ENCODE measurements at regions not wholly inside any gene's neighbourhood (a gene's known extent, or its start where the extent isn't known, plus 50 kb on each side); places are given as distances from the start of the nearest gene placed in this dataset.

DNA sequence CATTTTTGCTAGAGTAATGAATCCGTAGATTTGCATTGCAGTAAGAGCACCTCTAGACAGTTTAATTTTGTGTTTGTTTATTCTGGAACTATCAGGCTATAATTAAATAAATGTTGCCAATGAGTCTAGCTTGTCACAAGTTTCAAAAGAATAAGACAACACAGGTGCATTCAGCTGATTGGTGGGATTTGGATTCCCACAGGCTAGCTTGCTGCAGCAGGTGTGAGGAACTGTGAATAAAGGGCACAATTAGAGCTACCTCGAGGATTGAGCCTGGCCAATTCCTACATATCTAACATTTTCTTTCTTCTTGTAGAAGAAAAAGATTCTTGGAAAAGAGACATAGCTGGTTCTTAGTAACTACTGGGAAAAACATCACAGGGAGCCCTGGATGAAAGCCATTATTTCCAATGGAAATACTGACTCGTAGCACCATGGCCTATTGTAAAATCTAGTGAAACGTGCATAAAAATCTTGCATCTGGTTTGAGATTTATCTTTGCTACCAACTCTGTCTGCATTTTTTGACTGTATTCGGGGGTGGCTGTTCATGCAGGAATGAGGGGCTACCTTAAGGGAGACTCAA, 360.9 kb downstream of the FGF9 start:
- no peak overlapping the region for H3K27ac ChIP-seq

DNA sequence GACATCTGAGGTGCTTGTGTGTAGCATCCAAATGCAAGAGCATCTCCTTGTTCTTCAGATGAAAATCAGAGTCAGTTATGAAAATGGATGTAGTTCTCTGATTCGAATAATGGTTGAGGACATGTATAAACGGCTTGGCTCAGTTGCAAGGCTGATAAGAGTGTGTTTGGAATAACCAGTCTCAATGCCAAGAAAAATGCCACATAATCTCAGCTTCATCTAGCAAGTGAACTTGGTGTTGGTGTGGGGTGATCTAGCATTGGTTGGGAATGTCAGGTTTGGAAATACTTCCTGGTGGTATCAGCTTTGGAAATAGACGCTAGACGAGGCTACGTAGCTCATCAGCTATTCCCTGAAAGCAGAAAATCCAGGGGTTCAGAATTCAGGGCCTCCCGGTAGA, 362.0 kb downstream of the FGF9 start:
- H3K27ac ChIP-seq, result no peak overlapping the region
- no peak overlapping the region for H3K4me3 ChIP-seq

More for the DNA sequence above, 360.9 kb downstream of the FGF9 start:
- no peak overlapping the region for H3K4me3 ChIP-seq

DNA sequence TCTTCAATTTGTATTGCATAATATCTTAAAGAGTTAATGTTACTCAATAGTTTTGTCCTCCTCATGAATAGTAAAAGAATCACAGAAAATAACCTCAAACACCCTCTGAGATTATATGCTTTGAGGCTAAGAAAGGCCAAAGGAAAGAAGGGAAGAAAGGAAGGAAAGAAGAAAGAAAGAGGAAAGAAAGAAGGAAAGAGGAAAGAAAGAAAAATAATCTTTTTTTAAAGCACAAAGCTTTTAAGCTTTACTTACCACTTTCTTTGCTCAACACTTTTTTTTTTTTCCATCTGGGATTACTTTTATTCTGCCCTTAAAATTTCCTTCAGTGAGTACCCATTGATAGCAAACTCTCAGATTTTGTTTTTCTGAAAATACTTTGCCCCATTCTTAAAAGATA, 369.1 kb downstream of the FGF9 start:
- H3K27ac ChIP-seq, result no peak overlapping the region
- H3K4me3 ChIP-seq, result no peak overlapping the region

DNA sequence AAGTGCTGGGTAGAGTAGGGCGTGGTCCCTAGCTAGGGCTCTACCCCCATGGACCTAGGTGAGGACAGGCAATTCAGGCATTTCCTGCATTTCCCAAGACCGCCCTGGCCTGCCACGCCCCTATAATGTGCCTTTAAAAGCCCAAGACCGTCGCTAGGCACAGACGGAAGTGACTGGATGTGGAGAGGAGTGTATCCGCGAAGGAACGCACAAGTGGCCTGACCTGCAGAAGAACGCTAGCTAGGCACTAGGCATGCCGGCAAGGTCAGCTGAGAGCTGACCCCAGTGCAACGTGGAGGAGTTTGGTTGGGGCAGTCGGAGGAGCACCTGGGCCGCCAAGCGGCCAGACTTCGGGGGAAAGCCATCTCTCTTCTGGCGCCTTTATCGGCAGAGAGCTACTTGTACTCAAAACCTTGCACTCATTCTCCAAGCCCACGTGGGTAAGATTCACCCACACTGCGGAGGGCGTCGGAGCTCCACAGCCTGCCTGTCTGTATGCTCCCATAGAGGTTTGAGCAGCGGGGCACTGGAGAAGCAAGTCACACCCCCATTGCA, 370.0 kb downstream of the FGF9 start:
- Histone ChIP-seq H3K4me3 (no peak overlapping the region), H3K27ac (no peak overlapping the region)

DNA sequence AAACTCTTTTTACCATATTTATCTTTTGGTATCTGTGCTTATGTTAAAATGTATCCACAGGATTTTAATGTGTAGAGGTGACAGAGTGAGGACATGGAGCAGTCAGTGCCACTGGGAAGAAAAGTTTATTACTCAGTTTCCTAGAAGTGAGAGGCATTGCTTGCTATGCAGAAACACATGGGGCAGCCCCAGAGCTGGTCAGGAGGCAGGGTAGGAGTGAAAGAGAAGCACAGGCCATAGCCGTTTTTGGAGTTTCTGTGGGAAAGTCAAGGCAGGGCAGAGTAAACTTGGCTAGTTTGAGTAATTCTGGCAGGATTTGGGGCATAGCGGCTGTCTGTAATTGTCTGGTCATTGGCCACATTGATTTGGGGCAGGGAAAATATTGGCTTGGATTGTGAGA, 370.9 kb downstream of the FGF9 start:
- Histone ChIP-seq H3K27ac (no peak overlapping the region), H3K4me3 (no peak overlapping the region)

DNA sequence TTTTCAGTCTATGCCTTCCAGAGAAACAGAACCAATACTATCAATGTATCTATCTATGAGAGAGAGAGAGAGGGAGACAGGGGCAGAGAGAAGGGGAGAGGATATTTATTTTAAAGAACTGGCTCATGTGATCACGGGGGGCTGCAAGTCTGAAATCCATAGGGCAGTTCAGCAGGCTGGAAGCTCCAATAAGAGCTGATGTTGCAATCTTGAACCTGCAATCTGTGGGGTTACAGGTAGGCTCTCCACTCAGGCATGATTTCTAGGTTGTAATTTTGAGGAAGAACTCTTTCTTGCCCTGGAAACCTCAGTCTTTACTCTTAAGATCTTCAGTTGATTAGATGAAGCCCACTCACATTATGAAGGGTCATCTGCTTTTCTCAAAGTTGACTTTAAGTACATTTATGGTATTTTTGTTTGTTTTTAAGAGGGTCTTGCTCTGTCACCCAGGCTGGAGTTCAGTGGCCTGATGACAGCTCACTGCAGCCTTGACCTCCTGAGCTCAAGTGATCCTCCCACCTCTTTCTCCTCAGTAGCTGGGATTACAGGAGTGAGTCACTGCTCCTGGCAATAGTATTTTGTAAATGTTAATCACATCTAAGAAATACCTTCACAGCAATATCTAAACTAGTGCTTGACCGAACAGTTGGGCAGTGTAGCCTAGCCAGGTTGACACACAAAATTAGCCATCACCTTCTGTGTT, 376.4 kb downstream of the FGF9 start:
- H3K4me3 ChIP-seq, result no peak overlapping the region
- H3K27ac ChIP-seq, result no peak overlapping the region

DNA sequence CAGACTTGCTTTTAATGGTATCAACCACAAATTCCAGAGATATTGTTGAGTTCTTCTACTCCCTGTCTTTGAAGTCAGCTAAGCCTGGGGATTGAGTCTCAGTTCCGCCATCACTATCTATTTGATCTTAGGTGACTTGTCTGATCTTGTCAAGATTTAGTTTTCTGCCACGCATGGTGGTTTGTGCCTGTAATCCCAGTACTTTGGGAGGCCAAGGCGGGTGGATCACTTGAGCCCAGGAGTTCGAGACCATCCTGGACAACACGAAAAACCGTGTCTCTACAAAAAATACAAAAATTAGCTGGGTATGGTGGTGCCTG, 376.9 kb downstream of the FGF9 start:
- Histone ChIP-seq H3K27ac (no peak overlapping the region), H3K4me3 (no peak overlapping the region)

DNA sequence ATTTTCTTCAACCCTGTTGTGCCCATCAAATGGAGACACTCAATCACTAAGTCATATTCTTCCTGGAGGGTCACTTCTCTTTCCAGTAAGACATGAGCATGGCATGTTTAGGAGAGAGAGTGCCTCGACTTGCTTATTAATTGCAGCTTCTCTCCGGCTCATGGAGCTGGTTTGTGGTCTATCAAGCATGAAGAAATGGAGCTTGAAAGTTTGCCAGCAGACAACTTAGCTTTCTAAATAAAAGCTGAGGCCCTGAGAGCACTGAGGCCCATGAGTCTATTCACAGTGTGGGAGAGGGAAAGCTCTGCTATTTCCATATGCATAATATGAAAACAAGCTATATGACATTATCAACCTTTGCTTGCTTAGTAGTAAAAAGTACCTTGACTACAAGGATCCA, 378.5 kb downstream of the FGF9 start:
- H3K4me3 ChIP-seq, result no peak overlapping the region
- no peak overlapping the region for H3K27ac ChIP-seq

DNA sequence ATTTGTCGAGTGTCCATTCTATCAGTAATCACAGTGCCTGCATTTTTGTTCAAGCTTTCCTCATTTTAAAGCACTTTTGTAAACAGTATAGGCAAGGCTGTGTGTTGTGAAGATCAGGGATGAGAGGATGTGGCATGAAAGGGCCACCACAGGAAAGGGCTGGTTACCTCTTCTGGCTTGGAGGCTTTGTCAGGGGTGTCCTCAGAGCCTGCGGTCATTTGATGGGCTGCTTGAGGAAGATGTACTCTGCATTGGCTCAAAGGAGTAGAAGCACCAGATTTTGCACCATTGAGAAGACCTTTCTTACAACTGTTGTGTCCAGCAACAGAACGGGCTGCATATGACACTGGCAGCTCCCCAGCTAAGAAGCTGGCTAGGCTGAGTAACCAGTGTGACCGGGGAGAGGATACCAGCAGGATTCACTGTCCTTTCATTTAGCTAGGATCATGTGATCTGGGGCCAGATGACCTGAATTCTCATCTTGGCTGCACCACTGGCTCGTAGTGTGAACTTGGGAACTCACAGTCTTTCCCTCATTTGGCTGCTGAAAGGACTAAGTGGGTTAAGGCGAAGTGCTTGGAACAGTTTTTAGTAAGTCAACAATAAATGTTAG, 380.2 kb downstream of the FGF9 start:
- Histone ChIP-seq H3K4me3 (no peak overlapping the region), H3K27ac (no peak overlapping the region)

DNA sequence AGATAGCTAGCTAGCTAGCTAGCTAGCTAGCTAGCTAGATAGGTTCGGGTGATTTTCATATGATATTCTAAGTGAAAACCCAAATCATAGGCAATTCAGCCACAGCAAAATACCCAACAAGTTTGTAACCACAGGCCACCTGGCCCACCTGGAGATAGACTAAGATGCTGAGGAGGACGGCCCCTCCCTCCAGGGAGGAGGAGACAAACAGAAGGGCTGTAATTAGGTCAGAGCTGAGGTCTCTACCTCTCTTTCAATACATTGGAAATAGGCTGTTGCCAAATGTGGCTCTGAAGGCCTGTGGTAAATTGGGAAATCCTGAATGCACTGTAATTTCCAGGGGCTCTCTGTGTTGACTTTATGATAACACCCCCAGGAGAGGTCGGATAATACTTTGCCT, 382.2 kb downstream of the FGF9 start:
- Histone ChIP-seq H3K4me3 (no peak overlapping the region), H3K27ac (no peak overlapping the region)

DNA sequence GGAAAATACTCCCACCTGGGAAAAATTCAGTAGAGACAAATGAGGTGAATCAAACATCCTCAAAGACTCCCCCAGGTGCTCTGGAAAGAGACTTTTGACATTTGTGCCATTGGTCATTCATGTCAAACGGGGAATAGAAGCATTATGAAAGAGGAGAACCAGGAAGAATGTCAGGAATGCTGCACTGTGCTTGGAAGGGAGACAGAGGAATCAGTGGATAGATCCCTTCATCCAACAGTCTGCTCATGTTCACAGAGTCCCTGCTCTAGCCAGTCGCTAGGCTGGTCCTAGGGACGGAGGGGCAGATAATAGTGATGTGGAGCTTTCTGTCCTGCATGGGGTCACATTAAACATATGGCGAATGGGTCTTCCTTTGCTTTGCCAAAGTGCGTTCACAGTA, 384.4 kb downstream of the FGF9 start:
- no peak overlapping the region for H3K4me3 ChIP-seq
- no peak overlapping the region for H3K27ac ChIP-seq

DNA sequence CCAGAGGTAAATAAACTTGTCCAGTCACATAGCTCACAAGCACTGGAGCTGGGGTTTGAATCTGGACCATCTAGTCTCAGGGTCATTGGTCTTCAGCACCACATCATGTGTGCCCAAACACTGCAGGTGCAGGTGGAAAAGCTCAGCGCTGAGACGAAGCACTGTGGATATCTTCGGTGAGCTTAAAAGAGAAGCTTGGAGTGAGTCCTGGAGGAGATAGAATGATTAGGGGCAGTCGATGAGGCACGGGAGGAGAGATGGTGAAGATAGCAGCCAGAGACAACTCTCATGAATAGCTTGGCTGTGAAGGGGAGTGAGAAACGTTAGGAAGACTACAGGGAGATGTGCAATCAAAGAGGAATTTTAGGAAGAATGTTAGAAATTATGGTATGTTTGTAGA, 389.3 kb downstream of the FGF9 start:
- Histone ChIP-seq H3K27ac (peak overlapping the region in 5 of 21 experiments; percentile 74 to 94 (median 85)), H3K4me3 (no peak overlapping the region)

DNA sequence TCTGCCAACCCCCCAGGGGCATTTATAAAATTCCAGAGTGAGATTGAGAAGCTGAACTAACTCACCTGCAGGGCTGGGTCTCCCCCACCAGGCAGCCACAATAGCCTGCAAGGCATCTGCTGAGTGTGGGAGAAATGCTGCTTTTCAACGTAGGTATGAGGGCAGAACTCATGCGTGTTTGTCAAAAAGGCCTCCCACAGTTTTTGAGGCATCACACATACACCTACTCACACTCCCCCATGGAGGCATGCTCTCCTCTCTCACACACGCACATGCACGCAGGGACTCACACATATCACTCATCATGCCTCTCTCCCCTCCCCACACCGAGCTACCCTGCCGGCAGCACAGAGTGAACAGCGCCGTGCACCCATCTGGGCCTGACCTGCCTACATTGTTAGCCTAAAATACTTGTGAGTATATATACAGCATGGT, 390.5 kb downstream of the FGF9 start:
- peak overlapping the region in 14 of 21 experiments; percentile 3 to 94 (median 63) for H3K27ac ChIP-seq

DNA sequence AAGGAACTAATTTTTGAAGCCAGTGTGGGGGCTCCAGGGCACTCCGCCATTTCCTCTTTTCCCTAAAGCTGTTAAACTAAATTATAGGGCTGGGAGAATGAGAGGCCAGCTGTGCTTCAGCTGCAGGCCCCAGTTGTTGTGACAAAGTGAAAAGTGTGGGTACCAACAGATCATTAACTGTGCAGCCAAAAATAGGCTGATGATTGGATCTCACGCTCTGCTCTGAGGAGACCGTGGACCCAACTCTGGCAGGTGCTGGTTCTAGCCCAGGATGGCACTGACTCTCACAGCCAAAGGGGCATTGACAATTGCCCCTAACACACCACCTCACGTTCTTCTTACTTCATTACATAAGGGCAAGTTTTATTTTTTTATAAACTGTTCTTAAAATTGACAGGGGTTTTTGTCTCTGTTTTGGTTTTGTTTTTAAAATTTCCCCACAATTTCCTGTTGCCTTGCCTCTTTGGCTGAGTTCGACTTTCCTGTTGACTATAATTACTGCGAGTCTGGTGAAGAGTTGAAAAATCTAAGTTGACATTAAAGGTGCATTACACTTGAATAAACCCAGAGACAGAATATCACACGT, 391.0 kb downstream of the FGF9 start:
- peak overlapping the region in 13 of 21 experiments; percentile 3 to 94 (median 65) for H3K27ac ChIP-seq

More for the DNA sequence above, 390.5 kb downstream of the FGF9 start:
- H3K4me3 ChIP-seq, result no peak overlapping the region

DNA sequence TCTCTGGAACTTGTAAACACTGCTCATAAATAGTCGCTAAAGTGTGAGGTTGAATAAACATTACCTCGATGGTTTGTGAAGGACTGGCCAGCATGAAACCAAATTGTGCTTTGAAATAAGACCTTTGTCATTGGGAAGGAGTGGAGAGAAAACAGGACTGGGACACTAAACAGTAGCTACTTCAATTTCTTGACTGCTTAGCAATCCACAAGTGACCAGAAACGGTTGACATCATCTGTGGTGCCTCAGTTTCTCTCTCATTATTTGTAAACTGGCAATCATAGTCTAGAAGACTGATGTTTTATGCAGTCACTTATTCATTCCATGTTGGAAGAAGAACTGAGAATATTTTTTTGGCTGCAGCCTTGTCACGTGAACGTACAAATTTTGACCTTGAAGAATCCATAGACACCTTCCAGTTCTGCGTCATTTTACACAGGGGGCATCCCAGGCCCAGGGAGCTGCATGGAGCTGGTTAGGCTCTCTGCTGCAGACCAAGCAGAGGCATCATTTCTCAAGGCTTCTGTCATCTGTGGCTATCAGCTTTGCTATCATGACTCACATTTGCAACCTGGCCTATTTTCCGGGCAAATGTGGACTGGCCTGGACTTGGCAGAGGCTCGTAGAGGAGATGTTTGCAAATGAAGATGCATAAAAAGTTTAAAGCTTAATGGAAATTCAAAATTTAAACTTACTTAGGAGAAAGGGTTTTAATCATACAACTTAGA, 391.8 kb downstream of the FGF9 start:
- Histone ChIP-seq H3K4me3 (no peak overlapping the region), H3K27ac (peak overlapping the region in 6 of 21 experiments; percentile 30 to 94 (median 83))

More for the DNA sequence above, 391.0 kb downstream of the FGF9 start:
- no peak overlapping the region for H3K4me3 ChIP-seq

DNA sequence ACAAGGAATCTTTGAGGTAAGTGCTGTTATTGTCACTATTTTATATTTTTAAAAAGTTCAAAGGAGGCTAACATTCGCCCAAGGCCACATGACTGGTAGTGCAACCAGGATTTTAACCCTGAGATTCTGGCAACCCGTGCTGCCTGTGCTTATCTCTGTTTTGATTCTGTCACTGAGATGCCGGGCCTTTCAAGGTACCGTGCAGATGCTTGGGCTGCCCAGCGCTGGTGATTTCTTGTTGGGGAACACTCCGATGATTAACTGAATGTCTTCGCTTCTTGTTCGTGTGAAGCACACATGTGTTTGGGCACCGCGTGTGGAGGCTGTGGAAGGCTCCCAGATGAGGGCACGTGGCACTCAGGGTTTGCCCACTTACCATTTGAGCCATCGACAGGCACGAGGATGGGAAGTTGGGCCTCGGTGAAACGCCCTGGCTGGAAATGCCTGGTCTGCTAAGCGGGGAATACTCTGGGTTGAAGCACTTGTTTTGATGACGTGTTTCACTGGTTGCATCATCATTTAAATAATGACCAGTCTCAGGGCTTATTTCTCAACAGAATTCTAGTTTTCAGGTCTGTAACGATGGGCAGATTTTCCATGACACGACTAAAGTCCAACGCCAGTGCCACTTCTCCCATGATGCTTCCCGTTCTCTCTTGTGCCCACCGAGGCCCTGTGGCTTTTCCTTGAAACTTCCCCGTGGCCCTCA, 392.7 kb downstream of the FGF9 start:
- H3K4me3 ChIP-seq, result no peak overlapping the region
- peak overlapping the region in 4 of 21 experiments; percentile 81 to 94 (median 88) for H3K27ac ChIP-seq

DNA sequence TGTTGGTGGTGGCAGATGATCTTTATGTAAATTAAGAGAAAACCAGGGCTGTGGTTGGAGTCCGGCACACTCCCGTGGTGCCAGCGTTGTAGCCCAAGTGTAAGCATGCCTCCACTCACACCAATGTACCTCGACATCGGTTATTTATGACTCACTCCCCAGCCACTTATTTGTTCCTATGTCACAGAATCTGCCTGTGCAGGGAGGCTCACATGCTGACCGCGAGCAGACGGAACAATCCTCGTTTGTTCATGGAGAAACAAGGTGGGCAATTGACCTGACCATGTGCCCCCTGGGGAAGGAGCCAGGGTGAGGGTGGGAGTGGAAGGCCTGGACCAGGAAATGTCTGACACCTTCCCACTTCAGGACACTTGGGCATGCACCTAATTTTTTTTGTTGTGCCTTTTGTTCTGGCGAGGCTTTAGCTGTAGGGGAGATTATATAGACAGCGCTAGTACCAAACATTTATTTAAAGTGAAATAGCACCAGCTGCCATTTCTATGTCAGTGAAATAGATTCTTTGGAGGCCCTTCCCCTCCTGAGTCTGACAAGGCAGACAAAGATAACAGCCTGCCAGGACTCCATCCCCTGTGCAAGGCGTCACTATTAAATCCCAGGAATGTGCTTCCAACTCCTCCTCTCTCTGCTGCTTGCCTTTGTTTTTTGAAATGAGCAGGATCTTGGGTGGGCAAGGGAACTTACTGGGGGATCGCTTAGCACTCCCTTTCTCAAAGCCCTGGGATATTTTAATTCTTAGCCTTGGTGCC, 394.2 kb downstream of the FGF9 start:
- Histone ChIP-seq H3K4me3 (no peak overlapping the region), H3K27ac (peak overlapping the region in 1 of 21 experiments; percentile 42)

DNA sequence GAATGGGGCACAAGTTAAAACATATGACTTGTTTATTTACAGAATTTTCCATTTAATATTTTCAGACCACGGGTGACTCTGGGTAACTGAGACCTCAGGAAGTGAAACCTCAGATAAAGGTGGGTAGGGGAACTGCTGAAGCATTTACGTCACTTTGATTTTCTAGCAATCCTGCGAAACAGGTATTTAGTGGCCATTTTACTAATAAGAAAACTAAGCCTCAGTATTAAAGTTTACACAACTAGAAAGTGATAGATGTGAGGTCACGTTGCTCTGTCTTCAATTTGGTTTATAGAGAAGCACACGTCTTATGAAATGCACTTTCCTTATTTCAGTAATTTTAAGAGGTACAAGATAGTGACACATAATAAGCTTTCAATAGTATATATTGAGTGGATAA, 402.8 kb downstream of the FGF9 start:
- Histone ChIP-seq H3K4me3 (no peak overlapping the region), H3K27ac (no peak overlapping the region)

DNA sequence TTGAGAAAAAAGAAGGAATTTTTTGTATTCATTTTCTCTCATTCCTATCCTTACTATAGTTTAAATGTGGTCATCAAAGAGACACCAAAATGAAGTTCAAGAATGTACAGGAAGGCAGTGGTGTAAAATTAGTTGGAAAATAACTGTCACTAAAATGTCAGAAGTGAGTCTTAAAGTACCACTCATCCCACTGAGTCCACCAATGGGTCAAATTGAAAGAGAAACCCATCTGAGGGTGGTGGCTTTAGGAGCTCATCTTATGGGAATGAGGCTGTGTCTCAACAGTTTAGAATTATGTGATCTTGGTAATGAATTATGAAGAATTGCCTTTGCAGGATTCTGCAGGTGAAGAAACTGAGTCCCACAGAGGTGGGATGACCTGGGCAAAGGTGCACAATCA, 403.5 kb downstream of the FGF9 start:
- Histone ChIP-seq H3K4me3 (no peak overlapping the region), H3K27ac (no peak overlapping the region)
